Upper lobe of right lung (tissue), 1 donor: ENCODE measurements at regions not wholly inside any gene's neighbourhood (a gene's known extent, or its start where the extent isn't known, plus 50 kb on each side); places are given as distances from the start of the nearest gene placed in this dataset.

Experiments used
- ATAC-seq: fragments of 200-7000 bp; cut with Tn5 transposase; one replicate; pipeline ENCODE4 v1.9.1; 2020; ENCODE audit warnings: mild to moderate bottlenecking, moderate library complexity
- DNase-seq: peaks from one replicate; pipeline ENCODE4 v3.0.0-alpha.2; 2020
- H3K27ac ChIP-seq: fragments of 200-600 bp; one replicate; pipeline ENCODE4 v1.8.0; 2022
- H3K27me3 ChIP-seq: fragments of 200-600 bp; one replicate; pipeline ENCODE4 v1.8.0; 2022; ENCODE audit warnings: mild to moderate bottlenecking
- H3K36me3 ChIP-seq: fragments of 200-600 bp; one replicate; pipeline ENCODE4 v1.8.0; 2022
- H3K4me1 ChIP-seq: fragments of 200-600 bp; one replicate; pipeline ENCODE4 v1.8.0; 2022
- H3K4me3 ChIP-seq: fragments of 200-600 bp; one replicate; pipeline ENCODE4 v1.8.0; 2022; ENCODE audit warnings: mild to moderate bottlenecking
- H3K9me3 ChIP-seq: fragments of 200-600 bp; one replicate; pipeline ENCODE4 v1.8.0; 2022
- intact Hi-C: fragments of 100-400 bp; cut with DNase I; formaldehyde crosslinking; loops from one replicate; pipeline ENCODE4 v1.11.0; 2022
- TF ChIP-seq, protein P1 (sequence below): fragments of 200-600 bp; IDR thresholded peaks from one replicate; pipeline ENCODE4 v1.8.0; 2022; ENCODE audit warnings: antibody characterized with exemption
- donor health status: DM: no; HTN: yes; CAD: no; lungs with severe emphysema.

DNA sequence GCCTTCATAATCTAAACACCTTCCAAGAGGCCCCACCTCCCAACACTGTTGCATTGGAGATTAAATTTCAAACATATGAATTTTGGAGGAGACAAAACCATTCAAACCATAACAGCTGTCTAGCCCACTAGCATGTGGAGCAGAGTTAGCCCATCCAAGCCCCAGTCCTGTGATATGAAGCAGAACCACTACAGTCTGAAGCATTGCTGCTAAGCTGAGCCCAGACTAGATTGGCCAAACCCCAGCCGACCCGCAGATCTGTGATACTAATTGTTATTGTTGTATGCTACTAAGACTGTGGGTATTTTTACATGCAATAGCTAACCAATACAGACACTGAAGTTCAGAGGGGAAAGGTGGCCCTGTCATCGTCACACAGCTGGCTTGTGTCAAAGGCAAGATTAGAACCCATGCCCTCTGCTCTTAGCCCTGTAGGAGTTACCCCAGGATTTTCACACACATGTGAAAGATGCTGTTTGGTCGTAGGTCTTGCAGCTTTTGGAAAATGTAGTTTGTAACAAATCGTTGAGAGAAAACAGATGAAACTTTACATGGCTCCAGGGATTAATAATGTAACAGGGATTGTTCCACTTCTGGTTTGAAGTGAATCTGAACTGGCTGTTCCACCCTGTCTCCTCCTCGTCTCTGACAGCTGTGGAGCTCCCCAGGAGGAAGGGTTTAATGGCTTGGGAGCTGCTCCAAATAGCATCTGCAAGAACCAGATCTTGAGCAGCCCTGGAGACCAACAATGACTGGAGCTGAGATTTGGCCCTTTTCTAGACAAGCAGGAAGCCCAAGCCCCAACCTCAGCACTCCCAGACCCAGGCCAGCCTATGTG lies 517.5 kb downstream of the MID1IP1 start:
- Histone ChIP-seq H3K4me3 (no peak overlapping the region), H3K4me1 (no peaks in the 10 kb centered on the region), H3K27ac (no peak overlapping the region), H3K36me3 (no peaks in the 10 kb centered on the region), H3K27me3 (no peaks in the 10 kb centered on the region), H3K9me3 (no peaks in the 10 kb centered on the region)
- DNase-seq (no peak), ATAC-seq (no peak)
- intact Hi-C loops = no loop called here
- TF ChIP-seq, protein P1, sequence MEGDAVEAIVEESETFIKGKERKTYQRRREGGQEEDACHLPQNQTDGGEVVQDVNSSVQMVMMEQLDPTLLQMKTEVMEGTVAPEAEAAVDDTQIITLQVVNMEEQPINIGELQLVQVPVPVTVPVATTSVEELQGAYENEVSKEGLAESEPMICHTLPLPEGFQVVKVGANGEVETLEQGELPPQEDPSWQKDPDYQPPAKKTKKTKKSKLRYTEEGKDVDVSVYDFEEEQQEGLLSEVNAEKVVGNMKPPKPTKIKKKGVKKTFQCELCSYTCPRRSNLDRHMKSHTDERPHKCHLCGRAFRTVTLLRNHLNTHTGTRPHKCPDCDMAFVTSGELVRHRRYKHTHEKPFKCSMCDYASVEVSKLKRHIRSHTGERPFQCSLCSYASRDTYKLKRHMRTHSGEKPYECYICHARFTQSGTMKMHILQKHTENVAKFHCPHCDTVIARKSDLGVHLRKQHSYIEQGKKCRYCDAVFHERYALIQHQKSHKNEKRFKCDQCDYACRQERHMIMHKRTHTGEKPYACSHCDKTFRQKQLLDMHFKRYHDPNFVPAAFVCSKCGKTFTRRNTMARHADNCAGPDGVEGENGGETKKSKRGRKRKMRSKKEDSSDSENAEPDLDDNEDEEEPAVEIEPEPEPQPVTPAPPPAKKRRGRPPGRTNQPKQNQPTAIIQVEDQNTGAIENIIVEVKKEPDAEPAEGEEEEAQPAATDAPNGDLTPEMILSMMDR = no peak

DNA sequence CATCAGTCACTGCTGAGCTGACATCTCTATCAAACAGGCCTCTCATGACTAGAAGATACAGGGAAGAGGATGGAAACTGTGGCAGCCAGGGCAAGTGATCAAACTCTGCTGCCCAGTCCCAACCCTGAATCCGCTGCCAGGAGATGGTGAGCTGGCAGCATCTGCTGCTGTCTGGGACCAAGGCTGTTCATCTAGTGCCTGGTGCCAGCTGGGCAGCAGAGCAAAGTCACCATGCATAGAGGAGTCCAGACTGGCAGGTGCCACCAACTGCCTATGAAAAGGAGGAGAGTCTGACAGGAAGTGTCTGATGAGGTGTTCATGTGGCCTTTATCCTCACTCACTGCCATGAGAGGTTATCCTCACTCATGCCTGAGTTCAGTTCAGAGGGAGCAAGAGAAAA lies 518.9 kb downstream of the MID1IP1 start:
- Histone ChIP-seq H3K9me3 (no peaks in the 10 kb centered on the region), H3K4me1 (no peaks in the 10 kb centered on the region), H3K4me3 (no peak overlapping the region), H3K27me3 (no peaks in the 10 kb centered on the region), H3K36me3 (no peaks in the 10 kb centered on the region), H3K27ac (no peak overlapping the region)
- TF ChIP-seq, protein P1 = no peak
- ATAC-seq = no peak
- DNase-seq = no peak
- intact Hi-C loops = no loop called here

GRCh38 chrX:39322496-39322895 lies 521.2 kb downstream of the MID1IP1 start:
- TF ChIP-seq, protein P1 = no peak
- ATAC-seq (no peak), DNase-seq (no peak)
- no peaks in the 10 kb centered on the region for H3K27me3 ChIP-seq
- intact Hi-C loops = no loop called here
- no peaks in the 10 kb centered on the region for H3K4me1 ChIP-seq
- H3K9me3 ChIP-seq = no peaks in the 10 kb centered on the region
- H3K36me3 ChIP-seq = no peaks in the 10 kb centered on the region
- no peak overlapping the region for H3K4me3 ChIP-seq
- no peak overlapping the region for H3K27ac ChIP-seq

- Histone ChIP-seq H3K27me3 (no peaks in the 10 kb centered on the region), H3K9me3 (no peaks in the 10 kb centered on the region), H3K4me1 (no peaks in the 10 kb centered on the region), H3K27ac (no peak overlapping the region), H3K4me3 (no peak overlapping the region), H3K36me3 (no peaks in the 10 kb centered on the region)
- TF ChIP-seq, protein P1 = no peak
- intact Hi-C loops = no loop called here
- ATAC-seq = no peak
- no peak for DNase-seq
Observed at GRCh38 chrX:39324233-39324930, 523.1 kb downstream of the MID1IP1 start.

DNA sequence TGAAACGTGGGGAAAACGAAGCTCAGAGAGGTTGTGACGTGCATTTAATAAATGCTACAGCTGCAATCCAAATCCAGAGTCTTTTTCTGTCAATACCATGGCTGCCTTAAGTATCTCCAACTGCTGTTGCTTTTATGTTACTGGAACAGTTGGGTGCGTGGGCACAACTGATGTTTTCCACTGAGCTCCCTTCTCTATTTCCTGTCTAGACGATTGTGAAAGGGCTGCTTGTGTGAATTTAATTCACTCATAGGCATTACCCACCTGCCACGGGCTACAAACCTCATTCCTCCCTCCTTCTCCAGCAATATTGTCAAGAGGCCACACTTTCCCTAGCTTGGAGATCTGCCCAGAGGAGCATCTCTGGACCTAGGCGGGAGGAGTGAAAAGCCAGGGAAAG lies 526.0 kb downstream of the MID1IP1 start:
- Histone ChIP-seq H3K4me3 (no peak overlapping the region), H3K36me3 (no peaks in the 10 kb centered on the region), H3K27me3 (no peaks in the 10 kb centered on the region), H3K4me1 (no peaks in the 10 kb centered on the region), H3K27ac (no peak overlapping the region), H3K9me3 (no peaks in the 10 kb centered on the region)
- intact Hi-C loops = no loop called here
- ATAC-seq (no peak), DNase-seq (no peak)
- TF ChIP-seq, protein P1 = no peak
